22Rv1 (cell line): ENCODE measurements at regions not wholly inside any gene's neighbourhood (a gene's known extent, or its start where the extent isn't known, plus 50 kb on each side); places are given as distances from the start of the nearest gene placed in this dataset.

Experiments
- ZFX ChIP-seq: fragments of 450-650 bp; IDR thresholded peaks from 2 replicates; pipeline ENCODE4 v1.6.1; 2017; ENCODE audit warnings: antibody characterized with exemption, borderline replicate concordance
- TF ChIP-seq, protein P1 (sequence below): fragments of 450-650 bp; IDR thresholded peaks from 2 replicates; pipeline ENCODE4 v1.5.1; 2017; ENCODE audit warnings: mild to moderate bottlenecking

DNA sequence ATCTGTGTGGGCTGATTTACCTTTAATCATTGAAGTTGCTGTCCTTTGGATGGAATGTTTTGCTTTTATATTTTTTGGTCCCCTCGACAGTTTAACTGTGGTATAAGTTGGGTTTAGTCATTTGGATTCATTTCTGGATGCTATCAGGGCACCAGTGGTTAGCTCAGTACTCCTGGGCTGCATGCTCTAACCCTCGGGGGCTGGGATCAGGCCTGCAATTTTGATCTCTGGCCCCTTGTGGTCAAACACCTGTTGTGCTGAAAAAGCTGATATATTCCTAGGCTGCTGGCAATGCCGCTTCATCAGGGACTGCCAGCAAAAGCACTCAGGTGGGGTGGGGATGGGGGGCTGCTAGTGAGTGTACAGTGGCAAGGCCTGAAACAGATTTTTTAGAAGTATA, 440.4 kb upstream of the RIOK2 start:
- TF ChIP-seq, protein P1, sequence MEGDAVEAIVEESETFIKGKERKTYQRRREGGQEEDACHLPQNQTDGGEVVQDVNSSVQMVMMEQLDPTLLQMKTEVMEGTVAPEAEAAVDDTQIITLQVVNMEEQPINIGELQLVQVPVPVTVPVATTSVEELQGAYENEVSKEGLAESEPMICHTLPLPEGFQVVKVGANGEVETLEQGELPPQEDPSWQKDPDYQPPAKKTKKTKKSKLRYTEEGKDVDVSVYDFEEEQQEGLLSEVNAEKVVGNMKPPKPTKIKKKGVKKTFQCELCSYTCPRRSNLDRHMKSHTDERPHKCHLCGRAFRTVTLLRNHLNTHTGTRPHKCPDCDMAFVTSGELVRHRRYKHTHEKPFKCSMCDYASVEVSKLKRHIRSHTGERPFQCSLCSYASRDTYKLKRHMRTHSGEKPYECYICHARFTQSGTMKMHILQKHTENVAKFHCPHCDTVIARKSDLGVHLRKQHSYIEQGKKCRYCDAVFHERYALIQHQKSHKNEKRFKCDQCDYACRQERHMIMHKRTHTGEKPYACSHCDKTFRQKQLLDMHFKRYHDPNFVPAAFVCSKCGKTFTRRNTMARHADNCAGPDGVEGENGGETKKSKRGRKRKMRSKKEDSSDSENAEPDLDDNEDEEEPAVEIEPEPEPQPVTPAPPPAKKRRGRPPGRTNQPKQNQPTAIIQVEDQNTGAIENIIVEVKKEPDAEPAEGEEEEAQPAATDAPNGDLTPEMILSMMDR = no peak
- no peak for TF ChIP-seq ZFX
